ENCODE measurements at regions not wholly inside any gene's neighbourhood (a gene's known extent, or its start where the extent isn't known, plus 50 kb on each side); places are given as distances from the start of the nearest gene placed in this dataset.

DNA sequence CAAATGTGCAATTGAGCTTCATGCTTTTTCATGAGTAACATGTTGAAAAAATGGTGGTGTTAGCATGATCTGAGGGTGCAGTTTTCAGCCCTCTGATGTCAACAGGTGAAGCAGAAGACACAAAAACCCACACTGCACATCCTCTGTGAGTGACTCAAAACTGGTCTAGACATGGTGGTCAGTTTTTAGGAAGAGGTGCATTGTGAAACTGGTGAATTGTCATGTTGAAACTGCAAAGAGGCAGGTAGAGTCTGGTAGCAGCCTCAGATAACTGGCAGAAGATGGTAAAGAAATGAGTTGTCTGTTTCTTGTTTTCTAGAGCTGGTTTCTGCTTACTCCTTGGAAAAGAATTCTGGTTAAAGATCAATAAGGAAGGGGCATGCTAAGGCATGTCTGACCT, 97.3 kb upstream of the HMCN1 start:
- TF ChIP-seq EZH2 (IDR thresholded peaks at IDR 0.05; ENCODE audit: borderline replicate concordance) = no peak
- TF ChIP-seq, protein P1, sequence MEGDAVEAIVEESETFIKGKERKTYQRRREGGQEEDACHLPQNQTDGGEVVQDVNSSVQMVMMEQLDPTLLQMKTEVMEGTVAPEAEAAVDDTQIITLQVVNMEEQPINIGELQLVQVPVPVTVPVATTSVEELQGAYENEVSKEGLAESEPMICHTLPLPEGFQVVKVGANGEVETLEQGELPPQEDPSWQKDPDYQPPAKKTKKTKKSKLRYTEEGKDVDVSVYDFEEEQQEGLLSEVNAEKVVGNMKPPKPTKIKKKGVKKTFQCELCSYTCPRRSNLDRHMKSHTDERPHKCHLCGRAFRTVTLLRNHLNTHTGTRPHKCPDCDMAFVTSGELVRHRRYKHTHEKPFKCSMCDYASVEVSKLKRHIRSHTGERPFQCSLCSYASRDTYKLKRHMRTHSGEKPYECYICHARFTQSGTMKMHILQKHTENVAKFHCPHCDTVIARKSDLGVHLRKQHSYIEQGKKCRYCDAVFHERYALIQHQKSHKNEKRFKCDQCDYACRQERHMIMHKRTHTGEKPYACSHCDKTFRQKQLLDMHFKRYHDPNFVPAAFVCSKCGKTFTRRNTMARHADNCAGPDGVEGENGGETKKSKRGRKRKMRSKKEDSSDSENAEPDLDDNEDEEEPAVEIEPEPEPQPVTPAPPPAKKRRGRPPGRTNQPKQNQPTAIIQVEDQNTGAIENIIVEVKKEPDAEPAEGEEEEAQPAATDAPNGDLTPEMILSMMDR (IDR thresholded peaks at IDR 0.05; ENCODE audit: poor library complexity) = no peak

All from hepatocyte (in vitro differentiated cells).